ENCODE measurements at regions not wholly inside any gene's neighbourhood (a gene's known extent, or its start where the extent isn't known, plus 50 kb on each side); places are given as distances from the start of the nearest gene placed in this dataset.

- H4K8ac ChIP-seq (ENCODE audit: extremely low read depth, insufficient read depth, low read length), result no peak overlapping the region
- H2BK5ac ChIP-seq (ENCODE audit: low read depth, low read length), result no peak overlapping the region
- H3K4me1 ChIP-seq (replicated peaks in 1 of 4; ENCODE audit: control insufficient read depth in 3 of 4, insufficient read depth in 4 of 4, low read length in 3 of 4), result no peaks in the 10 kb centered on the region
- FAIRE-seq (no peak), DNase-seq (ENCODE audit: low read depth in 1 of 2, low spot score in 2 of 2) (no peak)
- no peak overlapping the region for H4K5ac ChIP-seq (ENCODE audit: insufficient read length, low read depth, low read length)
- ChIA-PET POLR2A (ENCODE audit: partially characterized antibody) (no interaction called here), CTCF (ENCODE audit: partially characterized antibody) (interaction anchor here (0.5 kb wide), 1 partner anchor 635 kb away, joined by 3 read pairs; no protein-coding TSS in a partner anchor)
- no peak overlapping the region for H3K14ac ChIP-seq (ENCODE audit: insufficient read length)
- H3K9ac ChIP-seq (replicated peaks in 1 of 4; ENCODE audit: extremely low read depth in 1 of 4, low read depth in 3 of 4, low read length in 3 of 4), result no peak overlapping the region
- H3K23me2 ChIP-seq (ENCODE audit: low read depth, low read length), result no peaks in the 10 kb centered on the region
- WGBS, 2 experiments (ENCODE audit: extremely low coverage in 1 of 2, insufficient coverage in 1 of 2, insufficient read length in 1 of 2, insufficient replicate concordance in 2 of 2, low coverage in 1 of 2, low lambda C conversion rate in 2 of 2, missing lambda C conversion rate in 1 of 2), result 51% methylated on average over 3 of the region's 3 CpGs; no CpG with 5 or more reads in 1 of the 2 experiments
- H3K36me3 ChIP-seq (ENCODE audit: control insufficient read depth in 2 of 4, insufficient read depth in 4 of 4, low read length in 3 of 4), result no peaks in the 10 kb centered on the region
- no peak overlapping the region for H3K4ac ChIP-seq (replicated peaks; ENCODE audit: insufficient read length, low read depth, low read length)
- no peak overlapping the region for H3K18ac ChIP-seq (ENCODE audit: extremely low read depth, low read length)
- no peak overlapping the region for H3K23ac ChIP-seq (ENCODE audit: insufficient read length)
- TF ChIP-seq POU5F1 (IDR thresholded peaks at IDR 0.05; ENCODE audit: low read depth, low read length) (no peak), NANOG (IDR thresholded peaks at IDR 0.05; ENCODE audit: insufficient read depth, low read depth, low read length, poor library complexity, severe bottlenecking) (no peak), BCL11A (IDR thresholded peaks at IDR 0.05; ENCODE audit: low read depth in 2 of 2, low read length in 2 of 2) (no peak), POLR2AphosphoS5 (IDR thresholded peaks at IDR 0.05; ENCODE audit: low read depth, low read length) (no peak), NRF1 (IDR thresholded peaks at IDR 0.05; ENCODE audit: low read depth, low read length) (no peak), EZH2 (IDR thresholded peaks at IDR 0.05; ENCODE audit: low read depth, low read length, severe bottlenecking) (no peak)
- H2BK12ac ChIP-seq (ENCODE audit: low read depth, low read length), result no peak overlapping the region
- no peak overlapping the region for H2BK120ac ChIP-seq (replicated peaks; ENCODE audit: low read depth, low read length)
- H2AK5ac ChIP-seq (ENCODE audit: low read depth, low read length), result no peak overlapping the region
- no peak overlapping the region for H2BK20ac ChIP-seq (ENCODE audit: low read length)
- H3K4me2 ChIP-seq (ENCODE audit: insufficient read depth in 1 of 2, low read depth in 2 of 2, low read length in 2 of 2), result no peak overlapping the region
- H3K9me3 ChIP-seq (ENCODE audit: insufficient read depth in 2 of 2, low read depth in 1 of 2, low read length in 1 of 2), result no peaks in the 10 kb centered on the region
- no peak overlapping the region for H3K27ac ChIP-seq (ENCODE audit: low read depth, low read length)
- no peak overlapping the region for H3K4me3 ChIP-seq (ENCODE audit: extremely low read depth in 1 of 4, insufficient read depth in 2 of 4, low read depth in 3 of 4, low read length in 4 of 4)
- no peak overlapping the region for H2AFZ ChIP-seq (ENCODE audit: low read length)
- no peaks in the 10 kb centered on the region for H3K79me2 ChIP-seq (ENCODE audit: control insufficient read depth in 1 of 2, insufficient read depth in 2 of 2, low read length in 2 of 2)
- no peak overlapping the region for H4K91ac ChIP-seq (replicated peaks; ENCODE audit: insufficient read length, low read length)
- H4K20me1 ChIP-seq (replicated peaks in 1 of 2; ENCODE audit: control insufficient read depth in 1 of 2, insufficient read depth in 2 of 2, low read length in 2 of 2), result no peaks in the 10 kb centered on the region
- no peaks in the 10 kb centered on the region for H3K79me1 ChIP-seq (ENCODE audit: low read depth, low read length)
- H2BK15ac ChIP-seq (ENCODE audit: low read length), result no peak overlapping the region
- H3K56ac ChIP-seq (replicated peaks; ENCODE audit: insufficient read length, low read depth, low read length), result no peak overlapping the region
- H3K27me3 ChIP-seq (replicated peaks in 1 of 4; ENCODE audit: control insufficient read depth in 3 of 4, extremely low read depth in 1 of 4, insufficient read depth in 3 of 4, low read length in 3 of 4), result no peaks in the 10 kb centered on the region
These were observed 316.4 kb downstream of the RNF144B start for GRCh38 chr6:18703546-18703945.

Data from H1 (cell line).